Bronchial epithelial cell (primary cell): ENCODE measurements at regions not wholly inside any gene's neighbourhood (a gene's known extent, or its start where the extent isn't known, plus 50 kb on each side); places are given as distances from the start of the nearest gene placed in this dataset.

Source experiments
- DNase-seq: peaks from one replicate; pipeline ENCODE4 v3.0.0-alpha.2; 2010; ENCODE audit warnings: low read depth
- FAIRE-seq: peaks from 2 replicates; lab custom pipeline; 2011; peaks lifted over from hg19 to GRCh38; lab: Jason Lieb, UNC
- H3K27me3 ChIP-seq: 2 replicates; pipeline ENCODE4 v1.5.1; 2011; ENCODE audit warnings: low read length; ENCODE audit not compliant: control insufficient read depth, insufficient read depth
- H3K36me3 ChIP-seq: 2 replicates; pipeline ENCODE4 v1.5.1; 2011; ENCODE audit warnings: low read length; ENCODE audit not compliant: control insufficient read depth, insufficient read depth
- H3K4me3 ChIP-seq: 2 replicates; pipeline ENCODE4 v1.5.1; 2011; ENCODE audit warnings: mild to moderate bottlenecking, low read depth, low read length, control low read depth
- CTCF ChIP-seq: IDR thresholded peaks from 2 replicates; pipeline ENCODE4 v1.5.1; 2011; ENCODE audit warnings: mild to moderate bottlenecking, moderate library complexity, low read length, control low read depth, inconsistent platforms; ENCODE audit not compliant: insufficient read depth, severe bottlenecking

- no peak for FAIRE-seq
- Histone ChIP-seq H3K27me3 (no peaks in the 10 kb centered on the region), H3K36me3 (no peaks in the 10 kb centered on the region), H3K4me3 (no peak overlapping the region)
- DNase-seq = no peak
- TF ChIP-seq CTCF = no peak
Observed at GRCh38 chr5:136703036-136703435, 337.7 kb upstream of the TRPC7 start.

- DNase-seq (no peak), FAIRE-seq (no peak)
- no peak overlapping the region for H3K4me3 ChIP-seq
- TF ChIP-seq CTCF = no peak
- no peaks in the 10 kb centered on the region for H3K36me3 ChIP-seq
- no peaks in the 10 kb centered on the region for H3K27me3 ChIP-seq
Observed at GRCh38 chr5:136701191-136701590, 335.8 kb upstream of the TRPC7 start.

- no peak for FAIRE-seq
- H3K36me3 ChIP-seq = no peaks in the 10 kb centered on the region
- H3K4me3 ChIP-seq = no peak overlapping the region
- no peak for TF ChIP-seq CTCF
- no peaks in the 10 kb centered on the region for H3K27me3 ChIP-seq
- DNase-seq = no peak
Observed at GRCh38 chr5:136699651-136700050, 334.3 kb upstream of the TRPC7 start.

DNA sequence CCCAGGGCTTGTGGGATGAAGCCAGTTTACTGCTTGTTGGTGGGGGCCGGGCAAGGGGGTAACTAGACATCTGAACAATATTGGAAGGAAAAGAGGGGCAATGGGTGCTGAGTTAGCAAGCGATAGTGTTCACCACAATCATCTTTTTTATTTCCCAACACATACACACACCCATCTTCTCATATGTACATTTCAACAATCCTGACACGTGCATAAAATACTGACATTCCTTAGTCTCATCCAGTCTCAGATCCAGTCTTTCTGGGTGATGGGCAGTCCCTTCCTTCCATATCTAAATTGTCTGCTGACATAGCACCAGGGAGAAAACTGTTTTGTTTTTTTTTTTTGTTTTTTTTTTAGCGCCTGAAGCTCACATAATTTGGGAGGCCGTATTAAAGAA is 333.6 kb upstream of the TRPC7 start:
- FAIRE-seq = no peak

DNA sequence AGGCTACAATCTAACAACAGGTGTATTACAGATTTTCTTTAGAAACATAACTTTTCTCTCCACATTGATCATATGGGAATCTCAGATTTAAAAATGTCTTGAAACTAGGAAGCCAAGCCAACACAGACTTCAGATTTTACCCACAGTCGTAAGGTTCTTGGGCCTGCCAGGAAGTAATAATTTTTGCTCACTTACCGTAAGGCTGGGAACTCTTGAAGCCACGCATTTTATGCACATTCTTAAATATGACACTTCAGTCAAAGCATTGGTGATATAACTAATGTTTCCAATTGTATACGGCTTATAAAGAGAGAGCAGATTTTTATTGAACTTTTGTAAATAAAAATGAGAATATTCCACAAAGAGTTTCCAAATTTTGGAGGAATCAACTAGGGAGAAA is 328.9 kb upstream of the TRPC7 start:
- no peak for FAIRE-seq
- H3K36me3 ChIP-seq = no peaks in the 10 kb centered on the region
- H3K27me3 ChIP-seq = no peaks in the 10 kb centered on the region
- H3K4me3 ChIP-seq = no peak overlapping the region
- no peak for TF ChIP-seq CTCF
- DNase-seq = no peak

More for the DNA sequence above, 333.6 kb upstream of the TRPC7 start:
- no peaks in the 10 kb centered on the region for H3K27me3 ChIP-seq
- no peak overlapping the region for H3K4me3 ChIP-seq
- no peak for DNase-seq
- no peak for TF ChIP-seq CTCF
- no peaks in the 10 kb centered on the region for H3K36me3 ChIP-seq

DNA sequence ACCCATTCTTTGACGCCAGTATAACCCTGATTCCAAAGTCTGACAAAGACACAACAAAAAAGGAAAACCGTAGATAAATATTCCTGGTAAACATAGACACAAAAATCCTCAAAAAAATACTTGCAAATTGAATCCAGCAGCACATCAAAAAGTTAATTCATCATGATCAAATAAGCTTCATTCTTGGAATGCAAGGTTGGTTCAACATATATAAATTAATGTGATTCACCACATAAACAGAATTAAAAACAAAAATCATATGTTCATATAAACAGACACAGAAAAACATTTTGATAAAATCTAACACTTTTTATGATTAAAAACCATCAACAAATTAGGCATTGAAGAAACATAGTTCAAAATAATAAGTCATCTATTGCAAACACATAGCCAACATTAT is 324.2 kb upstream of the TRPC7 start:
- H3K4me3 ChIP-seq = no peak overlapping the region
- FAIRE-seq = no peak
- no peaks in the 10 kb centered on the region for H3K36me3 ChIP-seq
- no peak for TF ChIP-seq CTCF
- H3K27me3 ChIP-seq = no peaks in the 10 kb centered on the region
- DNase-seq = no peak
